Keratinocyte (primary cell): ENCODE measurements at regions not wholly inside any gene's neighbourhood (a gene's known extent, or its start where the extent isn't known, plus 50 kb on each side); places are given as distances from the start of the nearest gene placed in this dataset.

Source experiments
- DNase-seq: peaks from one replicate; pipeline ENCODE4 v3.0.0-alpha.2; 2011; ENCODE audit warnings: low read depth, missing footprints, low spot score
- FAIRE-seq: peaks from 2 replicates; lab custom pipeline; 2011; peaks lifted over from hg19 to GRCh38; lab: Jason Lieb, UNC
- H2AFZ ChIP-seq: 2 replicates; pipeline ENCODE4 v1.6.0; 2012; ENCODE audit warnings: low read length, control low read depth, inconsistent platforms; ENCODE audit not compliant: control insufficient read depth
- H3K27ac ChIP-seq: 2 replicates; pipeline ENCODE4 v1.5.1; 2011; ENCODE audit warnings: low read length; ENCODE audit not compliant: control insufficient read depth, insufficient read depth
- H3K27me3 ChIP-seq: 3 replicates; pipeline ENCODE4 v1.6.0; 2011; ENCODE audit warnings: low read length; ENCODE audit not compliant: control insufficient read depth, insufficient read depth; ENCODE audit errors: extremely low read depth
- H3K36me3 ChIP-seq, 2 experiments: 2 replicates in 1 of 2; 3 replicates in 1 of 2; pipeline ENCODE4 v1.5.1; 2011; ENCODE audit warnings: low read length in 2 of 2, mild to moderate bottlenecking in 1 of 2; ENCODE audit not compliant: control insufficient read depth in 2 of 2, insufficient read depth in 2 of 2; ENCODE audit errors: extremely low read depth in 1 of 2
- H3K4me1 ChIP-seq: 3 replicates; pipeline ENCODE4 v1.5.1; 2011; ENCODE audit warnings: low read length; ENCODE audit not compliant: control insufficient read depth, insufficient read depth; ENCODE audit errors: extremely low read depth
- H3K4me2 ChIP-seq: 3 replicates; pipeline ENCODE4 v1.6.0; 2011; ENCODE audit warnings: low read depth, low read length; ENCODE audit not compliant: control insufficient read depth, insufficient read depth; ENCODE audit errors: extremely low read depth
- H3K4me3 ChIP-seq, 3 experiments: fragments of 200-600 bp in 1 of 3; sonication (generic) in 1 of 3; 2 replicates in 2 of 3; 3 replicates in 1 of 3; pipeline ENCODE4 v1.5.1; 2011 to 2016; ENCODE audit warnings: low read length in 3 of 3, mild to moderate bottlenecking in 3 of 3, control low read depth in 2 of 3, inconsistent platforms in 1 of 3, low read depth in 1 of 3, mixed read lengths in 1 of 3, mixed run types in 1 of 3, moderate library complexity in 1 of 3; ENCODE audit not compliant: control insufficient read depth in 2 of 3, insufficient read depth in 2 of 3; ENCODE audit errors: extremely low read depth in 1 of 3
- H3K79me2 ChIP-seq: 2 replicates; pipeline ENCODE4 v1.6.0; 2012; ENCODE audit warnings: low read length; ENCODE audit not compliant: control insufficient read depth, insufficient read depth
- H3K9ac ChIP-seq: 3 replicates; pipeline ENCODE4 v1.6.0; 2011; ENCODE audit warnings: low read length; ENCODE audit not compliant: control insufficient read depth, insufficient read depth; ENCODE audit errors: extremely low read depth
- H3K9me1 ChIP-seq: 3 replicates; pipeline ENCODE4 v1.6.0; 2011; ENCODE audit warnings: low read length; ENCODE audit not compliant: control insufficient read depth, insufficient read depth; ENCODE audit errors: extremely low read depth
- H3K9me3 ChIP-seq: 2 replicates; pipeline ENCODE4 v1.5.1; 2012; ENCODE audit warnings: low read depth, low read length; ENCODE audit not compliant: control insufficient read depth
- H4K20me1 ChIP-seq: 3 replicates; pipeline ENCODE4 v1.6.0; 2011; ENCODE audit warnings: low read length; ENCODE audit not compliant: control insufficient read depth, insufficient read depth; ENCODE audit errors: extremely low read depth
- EZH2 ChIP-seq: IDR thresholded peaks from one replicate; pipeline ENCODE4 v1.6.1; 2012; ENCODE audit warnings: inconsistent platforms, mild to moderate bottlenecking, low read length, moderate library complexity
- dilution Hi-C: fragments of 300-500 bp; cut with MboI; formaldehyde crosslinking; loops from one replicate; pipeline ENCODE4 v1.7.0; 2020; ENCODE audit warnings: low sequenced_read_pairs; ENCODE audit not compliant: extremely low pct_ligation_motif_present
- TF ChIP-seq, protein P1 (sequence below), 3 experiments: IDR thresholded peaks in 1 of 3; conservative IDR thresholded peaks in 1 of 3; optimal IDR thresholded peaks in 1 of 3; 2 replicates in 2 of 3; 3 replicates in 1 of 3; pipeline versions ENCODE3 to v1.5.1; 2011; ENCODE audit warnings: low read length in 3 of 3, mild to moderate bottlenecking in 3 of 3, moderate library complexity in 2 of 3, control low read depth in 1 of 3, inconsistent platforms in 1 of 3; ENCODE audit not compliant: insufficient read depth in 2 of 3; ENCODE audit errors: extremely low read depth in 1 of 3

DNA sequence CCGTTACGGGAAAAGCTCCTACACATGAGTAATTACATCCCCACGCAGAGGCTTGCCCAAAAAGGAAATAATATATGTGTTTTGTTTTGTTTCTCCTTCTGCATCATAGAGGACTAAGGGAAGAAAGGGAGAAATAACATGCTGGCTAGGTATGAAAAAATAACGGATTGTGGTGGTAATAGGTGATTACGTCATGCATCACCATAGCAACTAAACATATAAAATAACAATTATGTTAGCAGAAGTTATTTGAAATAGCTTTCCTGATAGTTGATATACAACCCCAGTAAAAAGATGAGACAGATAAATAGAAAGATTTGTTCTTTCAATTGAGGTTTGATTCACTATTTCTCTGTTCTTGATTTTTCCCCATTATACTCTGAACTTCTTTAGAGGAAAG is 518.0 kb downstream of the ZNF516 start:
- TF ChIP-seq, protein P1, sequence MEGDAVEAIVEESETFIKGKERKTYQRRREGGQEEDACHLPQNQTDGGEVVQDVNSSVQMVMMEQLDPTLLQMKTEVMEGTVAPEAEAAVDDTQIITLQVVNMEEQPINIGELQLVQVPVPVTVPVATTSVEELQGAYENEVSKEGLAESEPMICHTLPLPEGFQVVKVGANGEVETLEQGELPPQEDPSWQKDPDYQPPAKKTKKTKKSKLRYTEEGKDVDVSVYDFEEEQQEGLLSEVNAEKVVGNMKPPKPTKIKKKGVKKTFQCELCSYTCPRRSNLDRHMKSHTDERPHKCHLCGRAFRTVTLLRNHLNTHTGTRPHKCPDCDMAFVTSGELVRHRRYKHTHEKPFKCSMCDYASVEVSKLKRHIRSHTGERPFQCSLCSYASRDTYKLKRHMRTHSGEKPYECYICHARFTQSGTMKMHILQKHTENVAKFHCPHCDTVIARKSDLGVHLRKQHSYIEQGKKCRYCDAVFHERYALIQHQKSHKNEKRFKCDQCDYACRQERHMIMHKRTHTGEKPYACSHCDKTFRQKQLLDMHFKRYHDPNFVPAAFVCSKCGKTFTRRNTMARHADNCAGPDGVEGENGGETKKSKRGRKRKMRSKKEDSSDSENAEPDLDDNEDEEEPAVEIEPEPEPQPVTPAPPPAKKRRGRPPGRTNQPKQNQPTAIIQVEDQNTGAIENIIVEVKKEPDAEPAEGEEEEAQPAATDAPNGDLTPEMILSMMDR (optimal IDR thresholded peaks at IDR 0.05 in 1 of 3, IDR thresholded peaks at IDR 0.05 in 1 of 3, conservative IDR thresholded peaks at IDR 0.05 in 1 of 3; ENCODE audit: extremely low read depth in 1 of 3, insufficient read depth in 2 of 3, low read length in 3 of 3) = no peak
- TF ChIP-seq EZH2 = no peak
- H2AFZ ChIP-seq = no peak overlapping the region
- H3K79me2 ChIP-seq = no peaks in the 10 kb centered on the region
- H3K27me3 ChIP-seq = no peaks in the 10 kb centered on the region
- DNase-seq = no peak
- no peaks in the 10 kb centered on the region for H3K9me3 ChIP-seq
- H3K4me1 ChIP-seq = no peaks in the 10 kb centered on the region
- dilution Hi-C loops = no loop called here
- H3K27ac ChIP-seq = no peak overlapping the region
- no peak for FAIRE-seq
- H3K9ac ChIP-seq = no peak overlapping the region
- no peaks in the 10 kb centered on the region for H3K9me1 ChIP-seq
- no peaks in the 10 kb centered on the region for H3K36me3 ChIP-seq
- no peaks in the 10 kb centered on the region for H4K20me1 ChIP-seq
- no peak overlapping the region for H3K4me2 ChIP-seq
- H3K4me3 ChIP-seq = no peak overlapping the region

DNA sequence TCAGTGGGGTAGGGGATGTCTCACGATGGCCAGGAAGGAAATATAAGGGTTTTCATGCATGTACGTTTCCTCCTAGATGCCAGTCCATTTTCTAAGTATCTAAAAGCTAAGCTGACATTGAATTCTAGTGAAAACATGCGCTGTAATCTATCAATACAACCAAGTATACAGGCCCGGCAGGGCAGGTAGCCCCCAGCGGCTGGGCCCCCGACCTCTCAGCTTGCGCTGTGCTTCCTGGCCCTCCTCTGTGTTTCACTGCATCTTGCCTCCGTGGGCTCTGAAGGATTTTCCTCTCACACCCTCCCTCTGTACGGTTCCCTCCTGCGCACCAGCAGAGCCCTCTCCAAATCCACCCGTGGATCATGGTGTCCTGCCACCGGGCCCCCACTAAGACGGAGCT is 524.8 kb downstream of the ZNF516 start:
- Histone ChIP-seq H3K79me2 (no peaks in the 10 kb centered on the region), H3K9me1 (no peaks in the 10 kb centered on the region), H3K4me2 (no peak overlapping the region), H3K9me3 (peaks cover 2% of the 10 kb centered on the region), H4K20me1 (no peaks in the 10 kb centered on the region), H3K27me3 (no peaks in the 10 kb centered on the region), H3K4me1 (no peaks in the 10 kb centered on the region), H3K9ac (no peak overlapping the region), H3K4me3 (no peak overlapping the region), H3K27ac (no peak overlapping the region), H3K36me3 (no peaks in the 10 kb centered on the region), H2AFZ (no peak overlapping the region)
- DNase-seq (no peak), FAIRE-seq (no peak)
- TF ChIP-seq, protein P1 (optimal IDR thresholded peaks at IDR 0.05 in 1 of 3, IDR thresholded peaks at IDR 0.05 in 1 of 3, conservative IDR thresholded peaks at IDR 0.05 in 1 of 3; ENCODE audit: extremely low read depth in 1 of 3, insufficient read depth in 2 of 3, low read length in 3 of 3) = no peak
- TF ChIP-seq EZH2 = no peak
- dilution Hi-C loops = no loop called here
